GM18870 (cell line): ENCODE measurements at regions not wholly inside any gene's neighbourhood (a gene's known extent, or its start where the extent isn't known, plus 50 kb on each side); places are given as distances from the start of the nearest gene placed in this dataset.
"Not testable (repeated sequence)": the region's sequence is repeated elsewhere in the genome, so short reads cannot be mapped to it uniquely, and the experiment has no call there.

Source experiments
- ATAC-seq: cut with Tn5 transposase; IDR thresholded peaks from one replicate; pipeline ENCODE4 v1.9.1; 2021; ENCODE audit warnings: moderate library complexity; ENCODE audit not compliant: unreplicated experiment

DNA sequence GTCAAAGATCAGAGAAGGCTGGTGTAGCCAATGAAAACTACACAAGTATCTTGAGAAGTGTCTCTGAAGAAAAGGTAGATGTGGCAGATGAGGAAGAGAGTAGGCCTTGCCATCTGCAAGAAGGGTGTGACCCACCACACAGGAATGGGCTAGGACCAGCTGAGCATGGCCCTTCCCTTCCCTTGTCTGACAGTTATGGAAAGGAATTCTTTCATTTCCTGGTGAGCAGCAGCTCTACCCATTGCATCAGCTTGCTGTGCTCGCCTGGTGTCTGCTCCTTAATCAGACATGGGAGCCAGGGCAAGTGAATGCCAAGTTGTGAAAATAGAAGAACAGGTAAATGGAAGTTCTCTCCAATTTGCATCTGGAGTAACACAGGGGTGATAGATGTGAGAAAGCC is 145.2 kb upstream of the KRR1 start:
- no peak for ATAC-seq

DNA sequence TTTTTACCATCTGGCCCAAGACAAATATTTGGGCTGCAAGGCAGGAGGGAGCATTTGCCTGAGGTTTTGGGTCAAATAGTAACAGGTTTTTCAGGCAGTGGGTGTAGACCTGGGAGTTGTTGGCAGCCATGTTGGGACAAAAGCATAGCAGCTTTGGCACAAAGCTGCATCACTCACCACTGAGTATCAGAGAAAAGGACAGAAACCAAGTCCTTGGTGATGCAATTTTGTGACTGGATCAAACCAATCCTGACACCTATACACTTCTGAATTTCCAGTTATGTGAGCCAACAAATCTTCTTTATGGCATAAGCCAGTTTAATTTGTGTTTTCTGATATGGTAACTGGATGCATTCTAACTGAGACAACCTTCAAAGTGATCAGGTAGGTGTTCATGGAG is 144.8 kb upstream of the KRR1 start:
- no peak for ATAC-seq

DNA sequence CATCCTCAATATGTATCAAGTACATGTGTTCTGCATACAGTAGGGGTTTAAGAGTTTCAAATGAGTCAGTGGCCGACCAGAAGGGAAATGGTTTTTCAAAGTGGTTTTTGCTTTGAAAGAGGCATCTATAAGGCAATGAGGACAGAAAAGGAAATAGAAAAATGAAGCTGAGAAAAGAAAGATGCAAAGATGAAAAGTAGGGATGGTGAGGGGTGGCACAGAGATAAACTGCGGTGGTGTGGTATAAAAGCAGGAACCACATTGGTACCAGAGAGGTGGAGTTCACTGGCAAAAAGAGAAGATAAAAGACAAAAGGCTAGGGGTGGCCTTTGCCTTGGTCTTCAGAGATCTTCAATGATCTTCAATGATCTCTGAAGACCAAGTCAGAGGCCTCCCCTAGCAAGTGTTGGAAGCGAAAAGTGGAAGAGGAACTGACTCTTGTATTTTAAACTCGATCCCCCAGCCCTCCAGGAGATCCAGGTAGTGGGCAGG is 144.0 kb upstream of the KRR1 start:
- peak; percentile 46 for ATAC-seq

DNA sequence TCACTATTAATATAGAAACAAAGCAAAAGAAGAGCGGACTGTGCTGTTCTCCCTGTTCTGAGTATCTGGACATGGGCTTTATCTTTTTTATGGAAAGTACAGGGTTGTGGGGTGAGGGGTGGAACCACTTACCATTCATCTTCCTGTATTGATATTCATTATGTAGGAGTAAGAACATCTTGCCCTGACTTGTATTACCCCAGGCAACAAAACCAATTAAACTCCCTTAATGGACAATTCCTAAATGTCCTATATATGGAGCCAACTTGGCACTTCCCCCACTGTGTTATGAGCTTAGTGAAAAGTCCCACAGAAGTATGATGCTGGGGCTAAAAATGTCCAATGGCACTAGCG is 139.9 kb upstream of the KRR1 start:
- ATAC-seq: no peak

DNA sequence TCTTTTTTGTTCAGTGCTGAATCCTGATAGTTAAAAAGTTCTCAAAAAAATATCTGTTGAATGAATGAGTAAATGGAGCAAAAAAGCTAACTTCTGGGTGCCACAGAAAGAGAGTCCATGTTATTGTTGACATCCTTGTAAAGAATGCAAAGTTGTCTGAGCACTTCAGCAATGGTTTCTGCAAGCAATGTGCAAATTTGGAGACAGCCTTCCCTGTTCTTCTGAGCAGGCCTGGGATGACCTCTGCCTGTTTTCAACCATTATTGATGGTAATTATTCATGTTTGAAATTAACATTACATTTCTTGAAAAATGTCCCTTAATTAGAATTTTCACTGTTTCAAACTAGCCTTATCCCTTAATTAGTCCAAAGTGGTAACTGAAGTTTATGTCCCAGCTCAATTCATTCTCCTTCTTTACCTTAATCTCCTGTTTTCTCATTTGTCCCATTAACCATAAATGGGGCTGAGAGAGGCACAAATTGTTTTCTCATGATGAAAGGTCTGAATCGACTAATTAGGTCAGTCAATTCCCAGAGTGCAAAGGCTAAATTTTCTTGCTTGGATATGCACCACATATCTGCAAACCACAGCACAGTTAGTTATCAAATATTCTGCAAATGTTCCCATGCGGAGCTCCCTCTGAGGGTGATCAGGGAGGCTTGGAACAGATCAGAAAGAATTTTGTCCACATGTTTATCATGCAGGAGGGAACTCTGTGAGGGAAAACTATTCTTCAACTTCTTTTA is 139.4 kb upstream of the KRR1 start:
- ATAC-seq: no peak

DNA sequence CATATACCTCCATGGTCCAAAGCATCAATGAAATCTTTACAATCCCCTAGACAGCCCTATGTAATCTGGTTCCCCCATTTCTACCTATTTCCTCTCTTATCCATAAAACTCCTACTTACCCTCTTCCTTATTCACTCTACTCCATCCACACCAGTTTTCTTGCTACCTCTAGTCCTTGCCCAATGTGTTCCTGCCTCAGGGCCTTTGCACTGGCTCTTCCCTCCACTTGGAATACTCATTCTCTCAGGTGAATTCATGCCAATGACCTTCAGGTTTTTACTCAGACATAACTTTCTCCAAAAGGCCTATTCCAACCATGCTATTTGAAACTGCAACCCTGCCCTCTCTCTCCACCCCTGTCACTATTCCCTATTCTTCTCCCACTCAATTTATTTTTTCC is 138.7 kb upstream of the KRR1 start:
- no peak for ATAC-seq

DNA sequence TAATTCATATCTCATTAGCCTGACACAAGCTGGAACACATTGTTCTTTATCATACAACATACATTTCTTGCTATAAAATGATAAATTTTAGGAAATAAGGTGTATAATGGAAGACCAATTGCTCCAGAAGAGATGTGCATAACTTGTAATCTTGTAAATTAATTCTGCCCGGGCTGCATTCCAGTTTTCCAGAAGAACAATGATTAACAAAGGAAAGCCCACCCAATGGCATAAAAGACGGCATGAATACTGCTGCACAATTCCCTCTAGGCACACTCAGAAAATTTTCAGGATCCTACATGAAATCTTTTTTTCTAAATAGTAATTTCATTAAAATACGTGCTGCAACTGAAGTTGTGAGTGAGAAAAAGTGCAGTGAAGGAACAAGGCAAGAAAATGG is 137.4 kb upstream of the KRR1 start:
- ATAC-seq: no peak

DNA sequence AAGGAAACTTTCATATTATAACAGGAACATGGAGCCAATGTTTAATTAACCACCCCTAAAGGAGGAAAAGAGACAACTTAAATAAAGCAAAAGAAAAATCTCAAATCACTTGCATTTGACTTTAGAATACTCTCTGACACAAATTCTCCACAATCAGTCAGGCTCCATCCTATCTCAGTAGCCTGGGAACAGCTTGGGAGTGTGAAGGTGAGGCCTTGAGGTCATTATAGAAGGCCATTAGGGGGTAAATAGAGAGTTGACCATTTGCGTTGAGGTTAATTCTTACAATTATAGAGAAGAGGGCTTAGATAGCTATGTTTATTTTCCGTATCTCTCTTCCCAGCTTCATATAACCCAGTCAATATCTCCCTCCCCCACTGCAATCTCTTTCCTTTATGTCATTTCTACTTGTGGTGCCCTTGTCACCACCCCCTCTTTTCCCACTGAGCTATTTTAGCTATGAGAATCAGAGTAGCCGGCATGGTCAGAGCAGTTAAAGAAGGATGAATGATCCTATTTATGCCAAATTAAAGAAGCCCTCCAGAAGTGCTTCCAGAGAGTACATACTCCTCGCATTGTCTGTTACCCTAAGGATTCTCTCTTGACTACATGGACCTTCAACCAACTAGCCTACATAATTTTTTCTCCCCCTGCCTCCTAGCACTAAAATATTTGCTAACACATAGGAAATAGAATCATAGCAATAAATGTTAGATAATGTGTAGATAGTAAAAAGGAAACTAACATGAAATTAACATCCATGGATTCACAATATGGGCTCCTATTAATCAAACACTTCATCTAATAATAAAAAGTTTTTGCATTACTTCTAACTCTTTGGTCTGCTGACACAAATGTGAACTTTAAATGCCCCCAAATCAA is 135.2 kb upstream of the KRR1 start:
- ATAC-seq: no peak

DNA sequence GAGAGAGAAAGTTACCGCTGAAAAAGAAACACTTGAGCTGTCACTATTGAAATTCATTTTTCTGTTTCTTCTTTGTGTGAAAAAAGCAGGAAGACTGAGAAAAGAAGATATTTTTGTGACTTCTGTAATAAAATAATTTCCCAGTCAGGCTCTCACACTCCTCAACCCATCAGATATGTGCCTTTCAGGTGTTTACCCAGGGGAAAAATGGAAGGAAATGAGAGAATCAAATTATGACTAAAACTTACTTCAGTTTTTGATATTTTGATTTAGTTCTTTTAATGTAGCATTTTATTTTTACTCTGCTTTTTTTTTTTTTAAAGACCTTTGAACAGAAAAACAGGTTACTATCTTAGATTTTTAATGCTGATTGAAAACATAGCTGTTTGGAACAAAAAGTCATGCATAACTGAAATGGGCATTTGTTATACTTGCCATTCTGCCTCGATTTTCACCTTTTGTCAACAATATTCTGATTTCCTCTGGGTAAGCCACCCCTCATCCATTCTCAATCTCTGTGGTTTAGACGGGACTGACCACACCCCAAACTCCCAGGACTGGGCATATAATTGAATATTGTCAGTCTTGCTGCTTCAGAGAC is 133.2 kb upstream of the KRR1 start:
- no peak for ATAC-seq

DNA sequence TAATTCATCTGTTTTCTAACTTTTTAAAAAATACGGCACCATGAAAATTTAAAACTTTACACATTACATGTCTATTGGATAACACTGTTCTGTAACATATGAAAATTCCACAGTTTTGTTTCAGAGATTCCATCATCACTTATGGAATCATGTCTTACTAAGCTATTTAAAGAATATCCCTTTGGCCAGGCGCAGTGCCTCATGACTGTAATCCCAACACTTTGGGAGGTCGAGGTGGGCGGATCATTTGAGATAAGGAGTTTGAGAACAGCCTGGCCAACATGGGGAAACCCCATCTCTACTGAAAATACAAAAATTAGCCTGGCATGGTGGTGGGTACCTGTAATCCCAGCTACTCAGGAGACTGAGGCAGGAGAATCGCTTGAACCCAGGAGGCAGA is 131.7 kb upstream of the KRR1 start:
- ATAC-seq: not testable (repeated sequence)

DNA sequence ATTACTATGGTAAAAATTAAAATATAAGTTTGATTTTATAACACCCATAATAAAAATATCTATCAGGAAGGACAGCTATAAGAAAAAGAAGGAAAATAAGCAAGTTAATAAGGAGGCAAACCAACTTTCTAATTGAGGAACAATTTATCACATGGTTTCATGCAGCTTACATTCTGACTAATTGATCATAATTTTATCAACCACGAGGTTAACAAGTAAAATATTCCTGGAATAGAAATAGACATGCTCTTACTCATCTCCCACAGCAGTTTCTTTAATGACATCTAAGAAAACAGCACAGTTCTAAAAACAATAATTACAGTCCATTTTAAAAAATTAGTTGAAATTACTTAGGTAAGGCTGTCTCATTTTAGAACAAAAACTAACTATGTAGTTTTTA is 130.8 kb upstream of the KRR1 start:
- ATAC-seq: no peak

DNA sequence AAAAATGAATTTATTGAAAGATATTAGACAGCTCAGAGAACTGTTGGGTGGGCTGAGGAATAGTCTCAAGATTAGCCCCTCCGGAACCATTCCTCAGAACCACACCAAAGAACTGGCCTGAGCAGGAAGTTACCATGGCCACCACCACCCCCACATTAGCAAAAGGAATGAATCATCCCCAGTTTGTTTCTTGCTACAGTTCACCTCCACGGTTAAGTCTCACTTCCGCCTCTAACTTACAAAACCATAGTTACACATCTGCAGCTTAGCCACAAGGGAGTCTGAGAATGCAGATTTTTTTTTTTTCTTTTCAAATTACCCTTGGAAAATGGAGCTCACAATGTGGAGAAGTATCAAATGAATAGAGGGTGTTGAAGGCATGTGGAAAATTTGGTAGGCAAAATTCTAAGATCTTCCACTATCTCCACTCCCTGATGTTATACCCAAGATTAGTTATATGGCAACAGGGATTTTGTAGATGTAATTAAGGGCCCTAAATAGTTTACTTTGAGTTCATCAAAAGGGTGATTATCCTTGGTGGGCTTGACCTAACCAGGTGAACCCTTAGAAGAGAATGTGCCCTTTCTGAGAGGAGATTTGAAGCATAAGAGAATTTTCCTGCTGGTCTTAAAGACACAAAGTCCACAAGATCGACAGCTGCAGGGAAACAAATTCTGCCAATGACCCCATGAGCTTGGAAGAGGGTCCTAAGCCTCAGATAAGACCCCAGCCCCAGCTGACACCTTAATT is 129.8 kb upstream of the KRR1 start:
- peak; percentile 98 for ATAC-seq

DNA sequence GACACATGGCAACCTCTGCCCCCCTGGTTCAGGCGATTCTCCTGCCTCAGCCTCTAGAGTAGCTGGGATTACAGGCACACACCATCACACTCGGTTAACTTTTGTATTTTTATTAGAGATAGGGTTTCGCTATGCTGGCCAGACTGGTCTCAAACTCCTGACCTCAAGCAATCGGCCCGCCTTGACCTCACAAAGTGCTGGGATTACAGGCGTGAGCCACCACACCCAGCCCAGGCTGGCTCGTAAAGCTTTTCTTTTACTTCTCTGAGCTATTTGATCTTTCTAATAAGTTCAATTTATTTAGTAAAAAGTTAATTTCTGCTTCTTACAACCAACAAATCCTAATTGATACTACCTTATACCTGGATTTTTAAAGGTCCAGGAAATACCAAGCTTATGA is 127.4 kb upstream of the KRR1 start:
- ATAC-seq: no peak

DNA sequence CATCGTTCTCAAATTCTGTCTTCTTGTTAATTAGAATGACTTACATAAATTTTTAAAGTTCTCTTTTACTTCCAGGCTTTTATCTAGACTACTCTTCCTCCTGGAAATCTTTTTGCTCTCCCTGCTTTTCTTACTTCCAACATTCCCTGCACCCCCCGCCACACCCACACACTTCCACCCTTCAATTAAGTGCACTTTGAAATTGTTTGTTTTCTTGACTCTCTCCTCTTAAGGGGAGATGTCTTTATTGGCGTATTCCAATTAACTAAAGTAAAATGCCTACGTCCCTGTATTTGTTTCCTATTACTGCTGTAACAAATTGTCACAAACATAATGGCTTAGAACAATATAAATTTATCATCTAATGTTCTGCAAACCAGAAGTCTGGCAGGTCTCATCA is 125.2 kb upstream of the KRR1 start:
- no peak for ATAC-seq

DNA sequence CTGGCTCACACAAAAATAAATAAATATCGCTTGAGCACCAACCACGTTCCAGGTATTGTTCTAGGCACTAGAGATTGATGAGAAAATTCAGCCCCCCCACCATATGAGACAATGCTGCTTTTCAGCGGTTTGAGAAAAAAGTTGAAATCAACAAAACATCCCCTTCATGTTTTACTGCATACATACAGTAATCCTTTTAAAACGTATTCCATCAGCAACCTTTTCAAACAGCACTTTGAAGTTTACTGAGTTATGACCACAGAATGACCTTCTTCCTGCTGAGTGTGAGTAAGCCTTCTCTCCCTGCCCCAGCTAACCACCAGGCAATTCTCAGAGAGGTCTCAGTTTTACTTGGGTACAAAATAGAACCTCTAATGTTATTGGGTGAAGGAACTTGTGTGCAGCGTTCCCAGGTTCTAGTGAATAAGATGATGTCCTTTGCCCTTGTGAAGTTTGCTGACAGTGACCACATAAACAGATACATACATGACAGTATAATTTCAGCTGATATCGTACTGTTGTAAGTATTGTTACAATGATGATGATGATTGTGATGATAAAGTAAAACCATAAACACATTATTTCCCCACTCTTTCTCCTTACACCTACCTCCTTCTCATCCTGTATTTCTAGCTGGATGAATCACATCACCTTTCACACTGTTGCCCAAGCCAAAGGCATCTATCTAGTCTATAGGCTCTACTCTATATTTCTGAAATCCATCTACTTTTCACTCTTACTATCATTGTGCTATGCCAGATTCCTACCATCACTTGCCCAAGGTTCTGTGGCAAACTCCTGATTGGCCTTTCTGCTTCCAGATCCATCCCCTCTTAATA is 124.4 kb upstream of the KRR1 start:
- ATAC-seq: no peak

DNA sequence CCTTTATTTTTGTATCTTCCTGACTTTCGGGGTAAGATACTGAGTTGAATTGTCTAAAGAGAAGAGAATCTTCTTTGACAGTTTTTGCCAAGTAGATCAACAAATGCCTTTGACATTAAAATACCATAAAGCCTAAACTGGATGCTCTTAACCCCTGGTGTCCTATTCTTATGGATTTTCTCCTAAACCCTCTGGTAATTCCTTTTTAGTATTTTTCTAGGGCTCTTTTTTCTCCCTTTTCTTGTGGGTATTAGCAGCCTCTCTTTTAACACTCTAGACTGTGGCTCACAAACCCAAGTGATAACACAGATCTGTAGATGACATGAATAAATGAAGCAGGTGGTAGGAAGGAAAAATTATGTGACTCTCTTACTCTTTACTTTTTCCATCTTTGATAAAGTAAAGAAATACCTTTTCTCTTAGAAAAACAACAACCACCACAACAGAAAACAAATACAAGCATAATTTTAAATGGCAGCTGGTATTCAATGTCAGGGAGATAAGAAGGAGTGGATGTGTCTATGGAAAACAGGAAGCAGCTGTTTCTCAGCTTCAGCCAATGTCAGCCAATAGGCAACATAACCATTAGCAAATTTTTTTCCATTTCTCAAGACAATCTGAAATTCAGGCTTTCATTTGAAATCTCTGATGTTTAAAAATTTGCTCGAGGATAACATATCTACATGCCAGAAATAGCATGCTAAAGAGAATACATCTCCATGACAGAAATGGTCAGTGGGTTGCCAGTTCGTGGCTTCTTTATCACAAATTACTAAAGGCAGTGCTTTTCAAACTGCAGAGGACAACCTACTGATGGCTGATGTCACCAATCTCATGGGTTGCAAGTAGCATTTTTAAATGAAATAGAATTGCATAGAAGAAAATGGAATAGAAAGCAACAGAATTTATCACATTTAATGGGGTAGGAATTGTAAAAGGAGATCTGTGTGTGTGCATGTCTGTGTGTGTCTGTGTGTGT is 123.1 kb upstream of the KRR1 start:
- no peak for ATAC-seq

DNA sequence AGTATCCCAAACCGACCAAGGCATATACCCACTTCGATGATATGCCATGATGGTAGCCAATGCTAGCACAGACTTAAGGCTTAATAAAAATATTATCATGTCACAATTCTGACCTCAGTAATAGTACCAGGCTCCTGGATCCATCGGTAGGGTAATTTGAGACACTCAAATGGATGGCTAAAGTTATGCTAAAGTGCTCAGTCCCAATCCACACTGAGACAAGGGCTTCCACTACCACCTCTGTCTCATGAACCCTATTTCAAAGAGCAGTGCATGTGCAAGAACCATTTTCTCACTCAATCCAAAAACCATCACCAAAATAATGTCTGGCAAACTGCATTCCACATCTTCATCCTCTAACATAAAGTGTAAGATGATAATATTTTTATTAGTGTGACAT is 122.4 kb upstream of the KRR1 start:
- no peak for ATAC-seq

DNA sequence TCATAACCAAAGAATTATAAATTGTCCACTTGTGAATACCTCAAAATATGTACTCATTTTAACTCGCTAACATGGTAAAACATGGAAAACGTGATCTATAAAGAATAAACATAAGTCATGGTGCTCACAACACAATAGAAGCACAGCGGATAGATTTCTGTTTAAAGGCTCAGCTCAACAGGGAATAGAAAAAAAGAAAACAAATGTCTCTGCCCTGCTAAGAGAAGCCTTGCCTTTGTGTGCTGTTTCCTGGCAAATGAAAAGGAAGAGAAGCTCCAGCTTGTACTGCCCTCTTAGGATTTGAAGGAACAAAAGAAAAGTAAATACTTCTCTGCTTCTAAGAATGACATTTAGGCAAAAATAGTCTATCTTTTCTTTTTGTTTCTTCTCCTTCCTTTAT is 121.0 kb upstream of the KRR1 start:
- no peak for ATAC-seq

DNA sequence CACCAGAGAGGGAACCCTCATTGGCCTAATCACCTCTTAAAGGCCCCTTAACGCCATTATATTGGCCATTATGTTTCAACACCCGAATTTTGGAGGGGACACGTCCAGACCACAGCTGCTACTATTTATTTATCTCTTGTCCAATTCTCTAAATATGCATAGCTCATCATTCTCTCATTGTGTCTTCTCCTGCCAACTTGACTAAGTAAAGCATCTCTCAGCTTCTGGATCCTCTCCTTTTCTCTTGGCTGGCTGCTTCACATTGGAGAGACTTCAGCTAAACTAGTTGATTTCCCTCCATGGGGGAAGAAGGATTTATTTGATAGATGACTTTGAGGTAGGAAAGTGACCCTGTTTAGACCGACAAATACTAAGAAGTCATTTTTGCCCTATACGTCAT is 120.4 kb upstream of the KRR1 start:
- ATAC-seq: no peak
